ENCODE measurements at regions not wholly inside any gene's neighbourhood (a gene's known extent, or its start where the extent isn't known, plus 50 kb on each side); places are given as distances from the start of the nearest gene placed in this dataset.

DNA sequence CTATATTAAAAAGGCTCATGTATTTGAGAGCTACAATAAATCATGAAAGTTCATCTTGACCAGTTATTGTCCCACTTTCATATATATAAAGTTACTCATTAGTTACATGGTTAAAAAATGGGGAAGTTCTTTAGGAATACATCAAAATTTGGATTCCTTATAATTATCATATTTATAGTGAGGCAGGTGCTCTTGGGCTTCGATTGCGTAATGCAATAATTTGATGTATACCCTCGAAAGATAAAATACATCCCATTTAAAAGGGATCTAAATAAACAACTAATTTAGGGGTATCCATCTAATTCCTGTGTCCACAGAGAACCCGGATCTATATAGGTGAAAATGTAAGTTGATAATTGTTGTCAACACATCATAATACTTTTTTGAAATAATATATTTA is 444.6 kb downstream of the RIT2 start:
- no peaks in the 10 kb centered on the region for H3K9me3 Mint-ChIP-seq
- no peaks in the 10 kb centered on the region for H3K36me3 Mint-ChIP-seq (ENCODE audit: low read depth)
- no peak overlapping the region for H3K27ac Mint-ChIP-seq
- H3K27me3 Mint-ChIP-seq: no peaks in the 10 kb centered on the region
- POLR2A ChIA-PET: no interaction called here
- ATAC-seq (no peak), DNase-seq (no peak)
- CTCF ChIA-PET: no interaction called here
- intact Hi-C loops (cut with micrococcal nuclease): no loop called here
- H3K4me3 Mint-ChIP-seq: no peak overlapping the region
- TF ChIP-seq, protein P1, sequence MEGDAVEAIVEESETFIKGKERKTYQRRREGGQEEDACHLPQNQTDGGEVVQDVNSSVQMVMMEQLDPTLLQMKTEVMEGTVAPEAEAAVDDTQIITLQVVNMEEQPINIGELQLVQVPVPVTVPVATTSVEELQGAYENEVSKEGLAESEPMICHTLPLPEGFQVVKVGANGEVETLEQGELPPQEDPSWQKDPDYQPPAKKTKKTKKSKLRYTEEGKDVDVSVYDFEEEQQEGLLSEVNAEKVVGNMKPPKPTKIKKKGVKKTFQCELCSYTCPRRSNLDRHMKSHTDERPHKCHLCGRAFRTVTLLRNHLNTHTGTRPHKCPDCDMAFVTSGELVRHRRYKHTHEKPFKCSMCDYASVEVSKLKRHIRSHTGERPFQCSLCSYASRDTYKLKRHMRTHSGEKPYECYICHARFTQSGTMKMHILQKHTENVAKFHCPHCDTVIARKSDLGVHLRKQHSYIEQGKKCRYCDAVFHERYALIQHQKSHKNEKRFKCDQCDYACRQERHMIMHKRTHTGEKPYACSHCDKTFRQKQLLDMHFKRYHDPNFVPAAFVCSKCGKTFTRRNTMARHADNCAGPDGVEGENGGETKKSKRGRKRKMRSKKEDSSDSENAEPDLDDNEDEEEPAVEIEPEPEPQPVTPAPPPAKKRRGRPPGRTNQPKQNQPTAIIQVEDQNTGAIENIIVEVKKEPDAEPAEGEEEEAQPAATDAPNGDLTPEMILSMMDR (IDR thresholded peaks at IDR 0.05): no peak
- no peaks in the 10 kb centered on the region for H3K4me1 Mint-ChIP-seq (ENCODE audit: low read depth)

DNA sequence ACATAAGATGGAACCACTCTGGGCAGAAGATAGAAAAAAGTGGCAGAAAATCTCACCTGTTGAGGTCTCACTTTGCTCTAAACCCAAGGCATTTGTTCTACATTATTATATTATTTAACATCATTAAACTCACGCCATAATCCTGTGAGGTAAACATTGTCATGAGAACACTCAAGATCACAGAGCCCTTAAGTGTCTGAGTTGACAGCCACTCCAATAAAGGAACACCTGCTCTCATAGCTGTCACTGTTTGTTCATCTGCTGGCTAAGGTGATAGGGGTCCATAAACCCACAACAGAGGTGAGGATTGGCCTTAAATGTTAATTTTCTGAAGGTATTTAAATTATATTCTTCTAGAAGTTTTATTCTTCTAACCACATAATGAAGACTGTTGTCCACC is 439.7 kb downstream of the RIT2 start:
- ATAC-seq (no peak), DNase-seq (no peak)
- H3K27me3 Mint-ChIP-seq: no peaks in the 10 kb centered on the region
- POLR2A ChIA-PET: no interaction called here
- no peaks in the 10 kb centered on the region for H3K9me3 Mint-ChIP-seq
- intact Hi-C loops (cut with micrococcal nuclease): no loop called here
- no peaks in the 10 kb centered on the region for H3K36me3 Mint-ChIP-seq (ENCODE audit: low read depth)
- H3K27ac Mint-ChIP-seq: no peak overlapping the region
- H3K4me1 Mint-ChIP-seq (ENCODE audit: low read depth): no peaks in the 10 kb centered on the region
- TF ChIP-seq, protein P1 (IDR thresholded peaks at IDR 0.05): no peak
- H3K4me3 Mint-ChIP-seq: no peak overlapping the region
- CTCF ChIA-PET: no interaction called here

DNA sequence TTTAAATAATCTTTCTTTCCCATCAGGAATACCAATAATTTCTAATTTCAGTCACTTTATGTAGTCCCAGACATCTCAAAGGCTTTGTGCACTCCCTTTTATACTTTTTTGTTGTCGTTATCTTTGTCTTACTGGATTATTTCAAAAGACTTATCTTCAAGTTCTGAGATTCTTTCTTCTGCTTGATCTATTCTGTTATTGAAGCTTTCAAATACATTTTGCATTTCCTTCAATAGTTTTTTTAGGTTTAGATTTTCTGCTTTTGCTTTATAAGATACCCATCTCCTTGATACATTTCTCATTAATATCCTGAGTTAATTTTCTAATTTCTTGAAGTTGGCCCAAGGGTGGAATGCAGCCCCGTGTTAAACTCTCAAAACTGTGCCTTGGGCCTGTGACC is 432.4 kb downstream of the RIT2 start:
- DNase-seq (no peak), ATAC-seq (no peak)
- ChIA-PET POLR2A (no interaction called here), CTCF (no interaction called here)
- H3K4me3 Mint-ChIP-seq: no peak overlapping the region
- H3K9me3 Mint-ChIP-seq: peaks cover 27% of the 10 kb centered on the region
- no peaks in the 10 kb centered on the region for H3K27me3 Mint-ChIP-seq
- no peak overlapping the region for H3K27ac Mint-ChIP-seq
- intact Hi-C loops (cut with micrococcal nuclease): no loop called here
- H3K4me1 Mint-ChIP-seq (ENCODE audit: low read depth): no peaks in the 10 kb centered on the region
- no peaks in the 10 kb centered on the region for H3K36me3 Mint-ChIP-seq (ENCODE audit: low read depth)
- TF ChIP-seq, protein P1 (IDR thresholded peaks at IDR 0.05): no peak

DNA sequence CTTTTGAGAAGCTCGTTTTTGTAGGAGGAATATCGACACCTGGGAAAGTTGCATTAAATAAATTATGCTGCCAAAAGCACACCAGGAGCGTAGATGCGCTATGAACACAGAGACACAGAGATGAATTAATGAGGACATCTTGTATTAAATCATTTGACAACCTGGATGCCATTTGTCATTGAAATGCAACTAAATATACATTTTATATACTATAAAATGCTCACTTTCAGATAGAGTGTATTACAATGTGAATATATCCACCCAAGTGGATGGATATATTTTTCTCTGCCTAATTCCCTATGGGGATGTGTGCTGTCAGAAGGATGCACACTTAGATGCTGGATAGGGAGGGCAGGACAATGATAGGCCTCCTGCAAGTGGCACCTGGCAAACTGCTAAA is 426.2 kb downstream of the RIT2 start:
- no peak overlapping the region for H3K27ac Mint-ChIP-seq
- ATAC-seq (no peak), DNase-seq (no peak)
- intact Hi-C loops (cut with micrococcal nuclease): no loop called here
- no peaks in the 10 kb centered on the region for H3K27me3 Mint-ChIP-seq
- TF ChIP-seq, protein P1 (IDR thresholded peaks at IDR 0.05): no peak
- CTCF ChIA-PET: no interaction called here
- no peaks in the 10 kb centered on the region for H3K4me1 Mint-ChIP-seq (ENCODE audit: low read depth)
- peaks cover 9% of the 10 kb centered on the region for H3K9me3 Mint-ChIP-seq
- POLR2A ChIA-PET: no interaction called here
- no peaks in the 10 kb centered on the region for H3K36me3 Mint-ChIP-seq (ENCODE audit: low read depth)
- H3K4me3 Mint-ChIP-seq: no peak overlapping the region

Measured in activated CD8-positive, alpha-beta T cell treated with anti-CD3 and anti-CD28 coated beads for 36 hours (primary cell).